B cell (primary cell): ENCODE measurements at regions not wholly inside any gene's neighbourhood (a gene's known extent, or its start where the extent isn't known, plus 50 kb on each side); places are given as distances from the start of the nearest gene placed in this dataset.

Experiments used
- ATAC-seq: fragments of 200-7000 bp; cut with Tn5 transposase; one replicate; pipeline ENCODE4 v1.10.0; 2021; ENCODE audit warnings: low read depth, mild to moderate bottlenecking, moderate number of reproducible peaks, moderate library complexity
- CTCF ChIA-PET: fragments of 350-600 bp; sonication (Branson Sonifier 250); formaldehyde crosslinking; loops from one replicate; lab custom pipeline; 2021; ENCODE audit warnings: antibody characterized with exemption, inconsistent platforms; lab: Charles Lee
- POLR2A ChIA-PET: fragments of 350-600 bp; sonication (Branson Sonifier 250); formaldehyde crosslinking; loops from one replicate; lab custom pipeline; 2021; ENCODE audit warnings: antibody characterized with exemption; lab: Charles Lee
- DNase-seq: peaks from one replicate; pipeline ENCODE4 v3.0.0; 2013
- H2AFZ ChIP-seq: 2 replicates; pipeline ENCODE4 v1.6.1; 2012; ENCODE audit warnings: mild to moderate bottlenecking, low read depth, low read length; ENCODE audit not compliant: insufficient read depth, poor library complexity, severe bottlenecking
- H3K27ac ChIP-seq, 2 donors: 1 replicate in 1 of 2; 2 replicates in 1 of 2; pipeline ENCODE4 v1.5.1; 2012 to 2013; ENCODE audit warnings: low read length in 2 of 2, mild to moderate bottlenecking in 2 of 2, moderate library complexity in 1 of 2
- H3K27me3 ChIP-seq, 4 experiments: fragments of 200-600 bp in 1 of 4; sonication (generic) in 1 of 4; replicated peaks in 1 of 4; 1 replicate in 2 of 4; 2 replicates in 2 of 4; pipeline versions ENCODE4 v1.6.1 to v1.7.0; 2013 to 2016; ENCODE audit warnings: low read length in 3 of 4, mild to moderate bottlenecking in 2 of 4, mixed read lengths in 1 of 4, moderate library complexity in 1 of 4; ENCODE audit not compliant: insufficient read depth in 4 of 4, control insufficient read depth in 3 of 4; ENCODE audit errors: control extremely low read depth in 1 of 4
- H3K36me3 ChIP-seq, 2 experiments: replicated peaks in 1 of 2; 1 replicate in 1 of 2; 2 replicates in 1 of 2; pipeline versions ENCODE4 v1.6.1 to v1.7.1; 2013; ENCODE audit warnings: low read length in 1 of 2; ENCODE audit not compliant: insufficient read depth in 2 of 2, control insufficient read depth in 1 of 2; ENCODE audit errors: control extremely low read depth in 1 of 2, extremely low read depth in 1 of 2
- H3K4me1 ChIP-seq, 2 donors: fragments of 200-600 bp in 1 of 2; sonication (generic) in 1 of 2; 1 replicate in 1 of 2; 2 replicates in 1 of 2; pipeline versions ENCODE4 v1.5.1 to v1.6.1; 2013 to 2017; ENCODE audit warnings: low read length in 2 of 2; ENCODE audit not compliant: control insufficient read depth in 2 of 2, insufficient read depth in 2 of 2
- H3K4me2 ChIP-seq: replicated peaks from 2 replicates; pipeline ENCODE3; 2012; ENCODE audit warnings: mild to moderate bottlenecking, low read depth, low read length; ENCODE audit not compliant: poor library complexity, severe bottlenecking
- H3K4me3 ChIP-seq, 5 experiments: fragments of 200-600 bp in 1 of 5; sonication (generic) in 1 of 5; 1 replicate in 3 of 5; 2 replicates in 2 of 5; pipeline versions ENCODE4 v1.5.1 to v1.7.0; 2011 to 2016; ENCODE audit warnings: low read length in 4 of 5, mild to moderate bottlenecking in 4 of 5, low read depth in 2 of 5, control low read depth in 1 of 5, moderate library complexity in 1 of 5; ENCODE audit not compliant: insufficient read depth in 1 of 5; ENCODE audit errors: control extremely low read depth in 1 of 5, extremely low read depth in 1 of 5
- H3K79me2 ChIP-seq: fragments of 200-600 bp; sonication (generic); one replicate; pipeline ENCODE4 v1.6.0; 2016; ENCODE audit warnings: low read length; ENCODE audit not compliant: control insufficient read depth, insufficient read depth
- H3K9ac ChIP-seq: fragments of 200-600 bp; sonication (generic); 2 replicates; pipeline ENCODE4 v1.6.1; 2017; ENCODE audit warnings: mild to moderate bottlenecking, low read length, moderate library complexity
- H3K9me3 ChIP-seq, 3 donors: one replicate each; pipeline versions ENCODE4 v1.6.1 to v1.7.1; 2013; ENCODE audit warnings: low read length in 2 of 3; ENCODE audit not compliant: control insufficient read depth in 2 of 3, insufficient read depth in 1 of 3; ENCODE audit errors: control extremely low read depth in 1 of 3
- H4K20me1 ChIP-seq: 2 replicates; pipeline ENCODE4 v1.6.0; 2012; ENCODE audit warnings: mild to moderate bottlenecking, low read length; ENCODE audit not compliant: insufficient read depth, control insufficient read depth, poor library complexity, severe bottlenecking
- H3K27ac Mint-ChIP-seq: one replicate; pipeline ENCODE4 v1.8.0; 2021; ENCODE audit warnings: mixed read lengths
- H3K27me3 Mint-ChIP-seq: one replicate; pipeline ENCODE4 v1.8.0; 2021; ENCODE audit warnings: mixed read lengths
- H3K4me1 Mint-ChIP-seq: one replicate; pipeline ENCODE4 v1.8.0; 2021; ENCODE audit warnings: mixed read lengths
- H3K4me3 Mint-ChIP-seq: one replicate; pipeline ENCODE4 v1.8.0; 2021; ENCODE audit warnings: mixed read lengths
- H3K9me3 Mint-ChIP-seq: one replicate; pipeline ENCODE4 v1.8.0; 2022; ENCODE audit warnings: mixed read lengths; ENCODE audit not compliant: insufficient read depth
- EZH2 ChIP-seq: IDR thresholded peaks from 2 replicates; pipeline ENCODE4 v1.6.1; 2012; ENCODE audit warnings: borderline replicate concordance, low read depth, mild to moderate bottlenecking, moderate library complexity, low read length; ENCODE audit not compliant: insufficient read depth, poor library complexity, severe bottlenecking
- WGBS: methylation state at CpG from one replicate; pipeline ENCODE4 v1.1.5; 2013; ENCODE audit warnings: missing lambda C conversion rate; ENCODE audit not compliant: insufficient coverage; 5-methylcytosine and 5-hydroxymethylcytosine counted together
- intact Hi-C: fragments of 100-400 bp; cut with micrococcal nuclease; formaldehyde crosslinking; loops from one replicate; pipeline ENCODE4 v1.10.0; 2022
- TF ChIP-seq, protein P1 (sequence below): fragments of 200-600 bp; IDR thresholded peaks from one replicate; pipeline ENCODE4 v1.8.0; 2022; ENCODE audit warnings: antibody characterized with exemption, mild to moderate bottlenecking

DNA sequence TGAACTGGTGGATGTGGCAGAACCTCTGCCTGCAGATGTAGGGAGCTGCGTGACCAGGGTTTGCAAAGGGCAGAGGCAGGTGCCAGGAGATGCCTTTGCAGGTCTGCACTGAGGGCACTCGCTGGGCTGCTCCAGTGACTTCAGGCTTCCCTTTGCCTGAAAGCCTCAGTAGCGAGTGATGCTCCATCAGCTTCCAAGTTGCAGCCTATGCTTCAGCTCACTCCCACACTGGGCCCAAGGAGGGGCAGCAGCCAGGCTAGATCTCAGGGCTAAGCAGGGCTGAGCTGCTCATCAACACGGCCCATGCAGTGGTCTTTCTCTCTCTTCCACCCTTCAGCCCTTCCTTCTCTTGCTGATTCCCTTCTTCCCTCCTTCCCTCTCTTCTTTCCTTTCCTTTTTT is 78.3 kb upstream of the RGMA start:
- ChIA-PET POLR2A (no interaction called here), CTCF (no interaction called here)
- Histone ChIP-seq H4K20me1 (no peaks in the 10 kb centered on the region), H3K36me3 (no peaks in the 10 kb centered on the region), H3K4me2 (no peak overlapping the region), H2AFZ (no peak overlapping the region), H3K79me2 (no peaks in the 10 kb centered on the region), H3K4me3 (no peak overlapping the region), H3K27me3 (peaks cover 0 to 3% (median 0%) of the 10 kb centered on the region in 4 experiments), H3K4me1 (no peaks in the 10 kb centered on the region), H3K9me3 (no peaks in the 10 kb centered on the region), H3K27ac (no peak overlapping the region), H3K9ac (no peak overlapping the region)
- WGBS, result 78% methylated on average over 4 of the region's 4 CpGs
- ATAC-seq (no peak), DNase-seq (no peak)
- H3K27ac Mint-ChIP-seq, result no peak overlapping the region
- H3K4me3 Mint-ChIP-seq, result no peak overlapping the region
- intact Hi-C loops, result no loop called here
- TF ChIP-seq, protein P1, sequence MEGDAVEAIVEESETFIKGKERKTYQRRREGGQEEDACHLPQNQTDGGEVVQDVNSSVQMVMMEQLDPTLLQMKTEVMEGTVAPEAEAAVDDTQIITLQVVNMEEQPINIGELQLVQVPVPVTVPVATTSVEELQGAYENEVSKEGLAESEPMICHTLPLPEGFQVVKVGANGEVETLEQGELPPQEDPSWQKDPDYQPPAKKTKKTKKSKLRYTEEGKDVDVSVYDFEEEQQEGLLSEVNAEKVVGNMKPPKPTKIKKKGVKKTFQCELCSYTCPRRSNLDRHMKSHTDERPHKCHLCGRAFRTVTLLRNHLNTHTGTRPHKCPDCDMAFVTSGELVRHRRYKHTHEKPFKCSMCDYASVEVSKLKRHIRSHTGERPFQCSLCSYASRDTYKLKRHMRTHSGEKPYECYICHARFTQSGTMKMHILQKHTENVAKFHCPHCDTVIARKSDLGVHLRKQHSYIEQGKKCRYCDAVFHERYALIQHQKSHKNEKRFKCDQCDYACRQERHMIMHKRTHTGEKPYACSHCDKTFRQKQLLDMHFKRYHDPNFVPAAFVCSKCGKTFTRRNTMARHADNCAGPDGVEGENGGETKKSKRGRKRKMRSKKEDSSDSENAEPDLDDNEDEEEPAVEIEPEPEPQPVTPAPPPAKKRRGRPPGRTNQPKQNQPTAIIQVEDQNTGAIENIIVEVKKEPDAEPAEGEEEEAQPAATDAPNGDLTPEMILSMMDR, result no peak
- no peak for TF ChIP-seq EZH2
- no peaks in the 10 kb centered on the region for H3K4me1 Mint-ChIP-seq
- no peaks in the 10 kb centered on the region for H3K9me3 Mint-ChIP-seq
- peaks cover 28% of the 10 kb centered on the region for H3K27me3 Mint-ChIP-seq

DNA sequence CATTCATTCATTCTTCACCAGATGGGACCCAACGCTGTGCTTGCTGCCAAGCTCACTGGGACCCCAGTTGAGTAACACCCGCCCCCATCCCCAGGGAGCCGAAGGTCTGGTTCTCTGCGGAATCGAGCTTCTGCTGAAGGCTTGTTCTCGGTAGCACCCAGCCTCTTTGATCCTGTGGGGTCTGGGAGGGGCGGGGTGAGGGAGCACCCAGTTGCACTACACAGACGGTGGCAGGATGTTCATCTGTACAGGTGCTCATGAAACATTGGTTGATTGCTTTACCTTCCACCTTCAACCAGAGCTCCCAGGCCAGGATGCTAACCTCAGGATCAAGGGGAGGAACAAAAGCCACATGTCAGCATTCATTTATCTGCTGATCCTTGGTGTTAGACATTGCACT is 77.7 kb upstream of the RGMA start:
- no peak for DNase-seq
- Mint-ChIP-seq H3K4me1 (no peaks in the 10 kb centered on the region), H3K9me3 (no peaks in the 10 kb centered on the region), H3K4me3 (no peak overlapping the region), H3K27me3 (peaks cover 25% of the 10 kb centered on the region), H3K27ac (no peak overlapping the region)
- ChIA-PET CTCF (no interaction called here), POLR2A (no interaction called here)
- peaks cover 0 to 3% (median 0%) of the 10 kb centered on the region in 4 experiments for H3K27me3 ChIP-seq
- WGBS, result 86% methylated on average over 8 of the region's 8 CpGs
- H3K9ac ChIP-seq, result no peak overlapping the region
- H3K27ac ChIP-seq, result no peak overlapping the region
- H3K9me3 ChIP-seq, result no peaks in the 10 kb centered on the region
- H3K4me3 ChIP-seq, result no peak overlapping the region
- ATAC-seq, result no peak
- no peak overlapping the region for H2AFZ ChIP-seq
- H3K4me2 ChIP-seq, result no peak overlapping the region
- no peaks in the 10 kb centered on the region for H3K36me3 ChIP-seq
- H3K4me1 ChIP-seq, result no peaks in the 10 kb centered on the region
- intact Hi-C loops, result no loop called here
- TF ChIP-seq, protein P1, result no peak
- TF ChIP-seq EZH2, result no peak
- no peaks in the 10 kb centered on the region for H3K79me2 ChIP-seq
- no peaks in the 10 kb centered on the region for H4K20me1 ChIP-seq
